Fibroblast of skin of scalp (primary cell): ENCODE measurements at regions not wholly inside any gene's neighbourhood (a gene's known extent, or its start where the extent isn't known, plus 50 kb on each side); places are given as distances from the start of the nearest gene placed in this dataset.
"Not testable (repeated sequence)": the region's sequence is repeated elsewhere in the genome, so short reads cannot be mapped to it uniquely, and the experiment has no call there.

Source experiments
- DNase-seq: peaks from one replicate; pipeline ENCODE4 v3.0.0-alpha.2; 2013

DNA sequence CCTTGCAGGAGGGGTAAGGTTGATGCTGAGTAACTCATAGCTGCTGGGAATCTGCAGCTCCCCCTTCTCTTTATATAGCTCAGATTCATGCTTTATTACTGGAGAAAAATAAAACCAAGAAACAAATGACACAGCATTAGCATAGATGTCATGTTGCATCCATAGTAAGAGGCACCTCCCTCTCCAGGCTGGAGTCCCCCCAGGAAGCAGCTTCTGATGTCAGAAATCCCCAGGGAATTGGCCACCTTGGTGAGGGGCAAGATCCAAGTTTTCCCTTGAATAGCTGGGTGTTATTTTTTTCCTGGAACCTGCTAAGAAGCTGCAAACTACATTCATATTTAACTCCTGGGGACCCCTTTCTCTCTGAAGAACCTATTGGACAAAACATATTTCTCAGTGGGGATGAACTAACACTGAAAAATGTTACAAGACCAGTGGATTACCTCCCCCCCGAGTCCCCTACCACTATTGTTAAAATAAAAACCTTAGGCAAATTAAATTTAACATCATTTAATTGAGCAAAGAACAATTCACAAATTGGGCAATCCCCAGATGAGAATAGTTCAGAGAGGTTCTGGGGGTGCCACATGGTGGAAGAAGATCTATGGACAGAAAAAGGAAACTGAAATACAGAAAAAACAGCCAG, 163.7 kb upstream of the NAMPT start:
- DNase-seq: no peak

DNA sequence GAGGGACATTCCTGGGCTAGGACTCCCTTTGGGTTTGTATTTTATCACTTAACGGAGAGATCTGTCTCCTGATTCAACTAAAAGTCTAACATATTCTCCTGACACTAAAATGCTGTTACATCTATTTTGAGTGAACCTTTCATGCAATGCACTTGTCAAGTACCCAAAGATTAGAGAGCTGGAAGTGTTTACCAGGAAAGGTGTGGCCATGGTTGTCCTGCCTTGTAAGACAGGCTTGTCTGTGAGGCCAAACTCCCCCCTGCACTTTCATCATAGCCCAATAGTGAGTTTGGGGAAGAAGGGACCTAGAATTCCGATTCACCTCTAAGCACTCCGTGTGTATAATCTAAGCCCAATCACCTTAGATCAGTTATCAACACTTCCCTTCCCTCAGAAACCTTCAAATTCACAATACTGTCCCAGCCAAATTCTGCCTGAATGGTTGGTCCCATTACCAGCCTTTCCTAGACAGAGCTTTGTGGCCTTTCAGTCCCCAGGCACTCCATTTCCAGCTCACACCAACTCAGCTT, 162.6 kb upstream of the NAMPT start:
- DNase-seq: no peak

DNA sequence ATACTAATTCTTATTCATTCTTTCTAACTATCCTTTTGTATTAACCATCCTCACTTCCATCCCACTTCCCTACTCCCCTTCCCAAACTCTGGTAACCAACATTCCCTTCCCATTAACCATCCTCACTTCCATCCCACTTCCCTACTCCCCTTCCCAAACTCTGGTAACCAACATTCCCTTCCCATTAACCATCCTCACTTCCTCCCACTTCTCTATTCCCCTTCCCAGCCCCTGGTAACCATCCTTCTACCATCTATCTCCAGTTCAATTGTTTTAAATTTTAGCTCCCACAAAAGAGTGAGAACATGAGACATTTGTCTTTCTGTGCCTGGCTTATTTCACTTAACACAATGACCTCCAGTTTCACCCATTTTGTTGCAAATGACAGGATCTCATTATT, 160.6 kb upstream of the NAMPT start:
- not testable (repeated sequence) for DNase-seq

DNA sequence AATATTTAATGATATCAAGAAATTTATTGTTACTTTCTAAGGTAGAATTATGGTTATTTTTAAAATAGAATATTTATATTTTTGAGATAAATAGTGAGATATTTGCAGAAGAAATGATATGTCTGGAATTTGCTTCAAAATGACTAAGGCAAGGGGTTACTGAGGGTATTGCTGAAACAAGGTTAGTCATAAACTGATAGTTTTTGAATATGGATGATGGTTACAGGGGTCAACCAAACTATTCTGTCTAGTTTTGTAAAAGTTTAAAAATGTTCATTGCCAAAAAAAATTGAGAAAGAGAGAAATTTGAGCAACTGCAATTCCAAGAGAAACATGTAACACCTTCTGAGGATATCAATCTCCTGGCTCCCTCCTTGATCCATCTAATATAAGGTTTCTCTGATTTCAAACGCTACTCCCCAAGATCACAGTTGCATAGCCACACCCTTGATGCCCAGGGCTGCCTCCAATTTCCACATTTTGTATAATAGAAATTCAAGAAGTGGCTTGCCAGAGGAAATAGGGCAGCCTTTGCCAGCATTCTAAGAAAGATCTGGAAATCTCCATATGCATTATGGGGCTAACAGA, 159.4 kb upstream of the NAMPT start:
- DNase-seq: no peak

DNA sequence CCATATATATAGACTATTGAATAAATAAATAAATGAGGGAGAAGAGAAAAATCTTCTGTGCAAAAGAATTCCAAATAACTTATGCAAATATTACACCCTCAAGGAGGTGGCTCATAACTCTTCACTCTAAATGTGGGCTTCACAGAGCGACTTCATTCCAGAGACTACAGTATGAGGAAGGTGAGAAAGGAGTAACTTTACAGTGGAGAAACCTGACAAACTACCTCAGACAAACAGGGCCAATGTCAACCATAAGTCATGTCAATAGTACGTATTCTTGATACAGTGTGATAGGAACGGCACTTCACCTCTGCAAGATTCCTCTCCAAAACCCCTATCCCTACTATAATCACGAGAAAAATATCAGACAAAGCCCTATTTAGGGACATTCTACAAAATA, 158.4 kb upstream of the NAMPT start:
- DNase-seq: no peak

DNA sequence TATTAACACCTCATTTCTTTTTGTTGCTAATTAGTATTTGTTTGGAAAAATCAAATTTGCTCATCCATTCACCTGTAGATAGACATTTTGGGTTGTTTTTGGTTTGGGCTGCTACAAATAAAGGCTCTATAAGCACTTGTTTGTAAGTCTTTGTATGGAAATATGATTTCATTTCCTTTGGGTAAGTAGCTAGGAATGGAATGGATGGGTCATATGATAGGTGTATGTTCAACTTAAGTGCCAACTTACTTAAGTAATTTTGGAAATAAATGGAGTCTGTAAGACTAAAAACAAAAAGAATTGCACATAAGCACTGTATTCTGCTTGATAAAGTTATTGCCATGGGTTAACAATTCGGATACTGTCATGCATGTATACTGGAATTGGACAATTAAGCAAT, 157.7 kb upstream of the NAMPT start:
- no peak for DNase-seq

DNA sequence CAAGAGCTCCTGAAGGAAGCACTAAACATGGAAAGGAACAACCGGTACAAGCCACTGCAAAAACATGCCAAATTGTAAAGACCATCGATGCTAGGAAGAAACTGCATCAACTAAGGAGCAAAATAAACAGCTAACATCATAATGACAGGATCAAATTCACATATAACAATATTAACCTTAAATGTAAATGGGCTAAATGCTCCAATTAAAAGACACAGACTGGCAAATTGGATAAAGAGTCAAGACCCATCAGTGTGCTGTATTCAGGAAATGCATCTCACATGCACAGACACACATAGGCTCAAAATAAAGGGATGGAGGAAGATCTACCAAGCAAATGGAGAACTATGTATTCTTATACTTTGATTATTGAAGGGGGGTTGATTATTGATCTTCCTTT, 156.6 kb upstream of the NAMPT start:
- DNase-seq: not testable (repeated sequence)

DNA sequence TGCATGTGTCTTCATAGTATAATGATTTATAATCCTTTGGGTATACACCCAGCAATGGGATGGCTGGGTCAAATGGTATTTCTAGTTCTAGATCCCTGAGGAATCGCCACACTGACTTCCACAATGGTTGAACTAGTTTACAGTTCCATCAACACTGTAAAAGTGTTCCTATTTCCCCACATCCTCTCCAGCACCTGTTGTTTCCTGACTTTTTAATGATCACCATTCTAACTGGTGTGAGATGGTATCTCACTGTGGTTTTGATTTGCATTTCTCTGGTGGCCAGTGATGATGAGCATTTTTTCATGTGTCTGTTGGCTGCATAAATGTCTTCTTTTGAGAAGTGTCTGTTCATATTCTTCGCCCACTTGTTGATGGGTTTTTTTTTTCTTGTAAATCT, 152.2 kb upstream of the NAMPT start:
- not testable (repeated sequence) for DNase-seq

DNA sequence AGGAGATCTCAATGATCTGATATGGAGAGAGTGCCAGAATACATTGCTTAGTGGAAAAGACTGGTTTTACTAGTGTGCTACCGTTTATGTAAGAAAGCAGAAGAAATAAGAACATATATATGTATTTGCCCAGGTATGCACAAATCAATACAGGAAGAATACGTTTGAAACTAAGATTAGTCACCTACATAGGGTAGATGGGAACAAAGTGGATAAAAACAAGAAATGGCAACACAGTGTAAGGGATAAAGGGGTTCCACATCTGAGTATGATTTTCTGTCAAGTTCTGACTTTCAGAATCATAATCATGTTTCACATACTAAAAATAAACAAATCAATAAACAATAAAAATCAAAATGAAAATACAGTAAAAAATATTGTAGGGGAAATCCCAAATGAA, 148.6 kb upstream of the NAMPT start:
- no peak for DNase-seq

DNA sequence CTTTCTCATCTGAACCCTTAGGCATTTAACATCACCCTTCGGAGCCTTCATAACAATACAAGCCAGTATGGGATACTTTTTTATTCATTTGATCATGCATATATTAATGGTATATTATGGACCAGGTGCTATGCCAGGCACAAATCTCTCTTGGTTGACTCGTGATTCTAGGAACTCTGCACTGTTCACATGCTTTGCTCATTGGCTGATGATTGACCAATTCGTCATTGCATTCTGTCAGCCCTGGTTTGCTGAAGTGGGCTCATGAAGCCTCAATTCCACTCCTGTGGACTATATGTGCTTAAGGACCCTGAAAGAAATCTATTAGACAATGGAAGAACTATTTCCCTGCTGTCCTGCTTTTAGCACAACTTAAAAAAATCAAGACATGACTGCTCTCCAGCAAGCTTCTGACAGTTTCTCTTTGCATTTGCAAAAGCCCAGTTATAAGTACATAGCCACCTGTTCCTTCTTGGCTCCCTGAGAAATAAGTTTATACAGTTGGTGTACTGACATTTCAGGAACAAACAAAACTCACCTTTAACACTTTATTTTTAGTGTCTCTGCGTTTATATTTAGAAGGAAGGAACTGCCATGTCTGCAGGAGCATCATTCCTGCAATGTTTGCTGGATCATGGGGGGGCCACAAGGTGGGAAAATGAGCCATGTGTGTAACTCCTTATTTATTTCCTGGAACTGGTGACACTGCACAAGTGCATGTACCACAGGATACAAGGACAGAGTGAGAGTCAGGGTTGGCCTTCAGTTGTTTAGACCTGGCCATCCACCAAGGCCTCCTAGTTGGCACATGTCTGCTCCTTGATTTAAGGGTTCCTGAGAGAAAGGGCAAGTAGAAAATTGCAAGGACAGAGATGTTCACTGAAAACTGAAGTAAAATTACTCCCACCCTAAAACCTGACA, 146.0 kb upstream of the NAMPT start:
- no peak for DNase-seq

DNA sequence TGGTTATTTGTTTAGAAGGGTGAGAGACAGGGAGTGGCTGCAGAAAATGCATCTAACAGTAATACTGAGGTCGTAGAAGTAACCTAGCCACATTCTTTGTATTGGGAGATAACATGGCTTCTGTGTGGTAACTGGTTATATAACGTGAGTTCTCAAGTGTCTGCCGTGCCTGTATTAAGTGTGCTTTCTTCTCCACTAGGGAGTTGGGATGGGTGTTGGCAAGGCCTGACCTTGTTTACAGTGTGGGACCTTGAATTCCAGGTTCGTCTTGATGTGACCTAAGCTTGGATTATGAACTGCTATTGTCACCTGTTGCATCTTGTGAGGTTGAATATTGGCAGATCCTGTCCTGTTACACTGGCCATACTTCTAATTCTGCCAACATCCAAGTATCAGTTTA, 145.3 kb upstream of the NAMPT start:
- DNase-seq: no peak

DNA sequence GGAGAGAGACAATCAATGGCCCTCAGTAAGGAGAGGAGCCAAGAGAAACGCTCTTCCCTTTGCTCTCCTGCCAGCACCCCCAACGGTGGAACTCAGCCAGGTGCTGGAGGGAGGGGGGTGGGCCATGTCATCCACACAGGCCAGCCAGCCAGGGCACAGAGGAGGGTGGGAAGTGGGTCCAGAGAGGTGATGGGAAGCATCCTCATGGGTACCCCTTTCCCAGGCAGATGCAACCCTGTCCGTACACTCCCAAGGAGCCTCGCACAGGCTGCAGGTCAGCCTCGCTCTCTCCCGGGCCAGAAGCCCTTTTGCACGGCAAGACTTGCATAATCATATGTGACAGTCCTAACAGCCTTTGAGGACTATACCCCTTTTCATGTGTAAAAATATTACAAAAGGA, 142.0 kb upstream of the NAMPT start:
- DNase-seq: no peak

DNA sequence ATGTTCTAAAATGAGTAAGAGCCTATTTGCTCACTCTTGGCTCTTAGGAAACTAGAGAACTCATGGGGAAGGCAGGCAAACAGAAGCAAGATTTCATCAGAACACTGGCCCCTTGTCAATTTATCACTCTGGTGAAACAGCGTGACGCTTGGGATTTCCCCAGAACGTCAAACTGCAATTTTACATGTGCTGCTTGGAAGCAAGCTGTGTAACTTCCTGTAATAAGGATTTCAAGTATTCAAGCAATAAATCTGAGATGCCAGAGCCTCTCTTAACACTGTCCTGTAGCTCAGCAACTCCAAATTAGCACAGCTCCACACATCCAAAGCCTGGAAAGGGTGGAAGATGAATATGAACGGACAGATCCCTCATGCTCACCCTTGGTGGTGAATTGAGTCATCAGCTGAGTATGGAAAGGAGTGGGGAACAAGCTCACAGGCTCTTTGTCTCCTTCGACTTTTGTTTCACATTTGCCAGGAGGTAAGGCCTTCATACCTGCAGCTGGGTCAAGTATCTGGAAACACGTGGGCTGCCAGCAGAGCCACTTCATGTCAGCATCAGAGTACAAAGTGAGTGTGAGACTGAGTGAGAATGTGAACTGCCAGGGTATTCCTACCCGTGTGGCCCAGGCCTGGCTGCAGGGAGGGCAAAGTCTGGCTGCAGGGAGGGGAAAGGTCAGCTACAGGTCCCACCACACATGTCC, 140.4 kb upstream of the NAMPT start:
- DNase-seq: peak; percentile 97

DNA sequence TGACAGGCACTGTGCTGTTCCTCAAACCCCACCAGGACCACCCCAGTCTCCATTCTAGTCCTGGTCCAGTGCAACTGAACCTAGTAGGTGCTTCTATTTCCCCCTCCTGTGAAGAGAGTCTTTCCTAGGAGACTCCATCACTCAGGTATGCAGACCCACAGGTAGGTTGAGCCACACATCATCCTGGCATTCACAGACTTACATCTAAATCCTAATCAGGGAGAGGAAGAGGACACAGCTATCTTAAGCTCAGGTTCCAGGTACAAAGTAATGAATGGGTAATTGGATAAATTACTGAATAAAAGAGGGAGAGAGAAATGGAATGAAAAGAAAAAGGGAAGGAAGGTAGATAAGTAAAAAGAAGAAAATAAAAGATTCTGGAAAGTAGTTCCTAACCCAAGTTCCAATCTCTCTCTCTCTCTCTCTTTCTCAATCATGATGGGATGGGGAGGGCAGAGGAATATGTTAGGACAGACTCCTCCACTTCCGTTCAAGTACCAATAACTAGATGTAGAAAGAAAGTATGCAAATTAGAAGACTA, 139.8 kb upstream of the NAMPT start:
- DNase-seq: no peak

DNA sequence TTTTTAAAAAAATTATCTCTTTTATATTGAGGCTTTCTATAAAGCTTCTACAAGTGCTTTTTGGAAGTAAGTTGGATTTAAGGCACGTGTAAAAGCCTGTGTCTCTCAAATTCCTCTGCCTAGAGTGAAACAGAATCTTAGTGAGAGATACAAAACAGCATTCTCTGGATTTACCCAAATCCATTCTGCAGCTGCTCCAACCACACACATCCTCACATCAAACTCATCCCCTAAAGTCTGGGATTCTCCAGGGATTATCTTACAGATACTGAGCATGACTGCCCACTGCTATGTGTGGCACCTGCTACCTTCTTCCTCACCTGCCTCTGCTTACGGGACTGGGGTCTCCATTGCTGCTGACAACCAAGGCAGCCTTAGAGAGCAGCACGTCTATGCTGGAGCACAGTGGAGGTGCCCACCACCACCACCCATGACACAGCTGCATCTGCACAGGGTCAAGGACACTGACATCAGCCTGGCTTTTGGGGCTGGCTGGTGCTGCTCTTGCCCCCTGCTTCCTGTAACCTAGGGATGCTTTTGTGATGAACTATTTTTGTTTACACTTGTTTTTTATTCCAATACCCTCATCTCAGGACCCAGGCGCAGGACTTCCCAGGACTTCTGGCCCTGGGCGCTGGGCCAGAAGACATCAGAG, 139.2 kb upstream of the NAMPT start:
- DNase-seq: no peak

DNA sequence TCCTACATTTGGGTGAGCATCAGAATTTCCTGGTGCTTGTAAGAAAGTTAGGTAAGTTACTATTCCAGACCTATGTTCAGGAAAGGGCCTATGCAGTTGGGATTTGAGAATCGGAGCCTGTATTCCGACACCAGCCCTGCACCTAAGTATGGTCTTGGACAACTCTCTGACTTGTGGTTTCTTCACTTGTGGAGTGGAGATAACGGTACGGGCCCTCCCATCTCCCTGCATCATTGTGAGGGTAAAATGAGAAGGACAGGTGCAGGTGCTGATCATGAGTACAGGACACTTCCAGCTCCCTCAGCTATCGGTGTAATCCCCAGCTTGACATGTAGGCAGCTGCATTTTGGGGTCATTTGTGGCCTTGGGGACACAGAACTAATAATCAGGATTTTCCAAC, 138.3 kb upstream of the NAMPT start:
- DNase-seq: no peak

DNA sequence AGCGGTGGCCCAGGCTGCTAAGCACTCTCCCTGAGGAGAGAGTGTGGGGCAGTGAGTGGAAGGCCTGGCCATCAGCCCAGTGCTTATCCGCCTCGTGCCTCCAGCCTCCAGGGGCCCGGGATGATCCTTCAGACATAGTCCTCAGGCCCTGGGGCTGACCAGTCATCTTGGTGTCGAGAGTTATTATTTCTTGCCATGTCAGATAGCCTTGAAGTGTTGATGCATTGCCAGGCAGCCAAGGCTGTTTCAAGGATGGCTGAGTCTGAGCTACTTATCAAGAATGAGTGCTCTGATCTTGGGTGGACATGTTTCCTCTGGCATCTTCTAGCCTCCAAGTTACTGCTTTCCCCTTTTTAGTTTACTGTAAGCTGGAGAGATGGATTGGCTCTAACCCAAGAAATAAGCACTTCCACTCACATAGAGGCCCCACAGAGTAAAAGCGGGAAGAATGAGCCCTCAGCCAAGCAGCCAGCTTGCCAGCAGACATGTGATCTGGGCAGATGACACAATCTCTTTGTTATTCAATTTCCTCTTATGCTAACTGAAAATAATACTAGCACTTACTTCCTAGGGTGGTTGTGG, 136.5 kb upstream of the NAMPT start:
- peak; percentile 93 for DNase-seq

DNA sequence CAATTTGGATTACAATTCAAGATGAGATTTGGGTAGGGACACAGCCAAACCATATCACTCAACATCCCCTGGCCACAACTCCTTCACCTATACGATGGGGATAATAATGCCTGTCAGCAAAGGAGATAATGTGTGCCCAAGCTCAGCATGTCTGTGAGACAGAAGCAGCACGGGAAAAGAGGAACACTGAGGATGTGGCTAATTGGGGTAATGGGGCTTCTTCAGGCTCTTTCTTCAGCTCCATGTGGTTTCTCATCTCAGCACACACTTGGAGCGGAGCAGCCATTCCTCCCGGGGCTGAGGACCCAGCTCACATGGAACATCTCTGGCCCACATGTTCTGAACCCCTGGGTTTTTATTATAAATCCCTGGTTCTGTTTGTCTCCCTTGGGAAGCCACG, 136.0 kb upstream of the NAMPT start:
- no peak for DNase-seq

DNA sequence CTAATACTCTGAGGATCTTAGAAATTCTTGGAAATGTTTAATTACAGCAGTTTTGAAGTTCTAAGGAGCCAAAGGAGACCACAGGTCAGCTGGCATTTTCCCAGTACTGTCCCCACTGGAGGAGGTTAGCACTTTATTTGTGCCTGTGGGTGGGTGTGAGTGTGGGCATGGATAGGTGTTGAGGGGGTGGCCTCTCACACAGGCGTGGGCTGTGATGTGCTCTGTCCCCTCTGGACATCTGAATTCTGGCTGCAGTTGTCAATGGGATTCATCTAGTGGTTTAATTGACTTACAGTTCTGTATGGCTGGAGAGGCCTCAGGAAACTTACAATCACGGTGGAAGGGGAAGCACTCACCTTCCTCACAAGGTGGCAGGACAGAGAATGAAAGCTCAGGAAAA, 135.4 kb upstream of the NAMPT start:
- DNase-seq: no peak

DNA sequence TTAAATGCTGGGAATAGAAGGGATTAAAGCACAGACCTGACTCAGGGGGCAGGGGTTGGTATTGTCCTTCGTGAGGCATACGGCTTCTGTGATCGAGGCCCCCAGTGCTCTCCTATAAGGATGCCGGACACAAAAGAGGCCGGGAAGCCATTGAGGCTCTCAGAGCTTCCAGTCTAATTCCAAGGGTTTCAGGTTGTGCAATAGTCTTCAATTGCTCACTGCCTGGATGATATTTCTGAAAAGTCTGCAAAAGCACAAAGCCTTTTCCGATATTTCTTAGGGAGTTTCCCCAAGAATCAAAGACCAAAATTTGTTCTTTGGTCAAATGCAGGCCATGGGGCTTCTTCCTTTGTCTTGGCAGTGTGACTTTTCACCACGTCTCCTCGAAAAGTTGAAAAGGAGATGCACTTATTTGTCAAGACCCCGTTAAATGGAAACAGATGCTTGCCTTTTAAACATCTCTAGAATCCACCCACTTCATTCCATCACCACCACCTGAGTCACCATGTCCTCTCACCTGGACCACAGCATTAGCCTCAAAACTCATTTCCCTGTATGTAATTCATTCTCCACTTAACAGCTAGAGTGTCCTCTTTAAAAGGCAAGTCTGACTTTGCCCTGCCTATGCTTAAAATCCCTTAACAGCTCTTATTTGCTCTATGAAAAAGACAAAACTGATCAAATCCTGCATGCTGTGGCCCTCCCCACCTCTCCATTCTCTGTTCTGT, 134.8 kb upstream of the NAMPT start:
- no peak for DNase-seq

DNA sequence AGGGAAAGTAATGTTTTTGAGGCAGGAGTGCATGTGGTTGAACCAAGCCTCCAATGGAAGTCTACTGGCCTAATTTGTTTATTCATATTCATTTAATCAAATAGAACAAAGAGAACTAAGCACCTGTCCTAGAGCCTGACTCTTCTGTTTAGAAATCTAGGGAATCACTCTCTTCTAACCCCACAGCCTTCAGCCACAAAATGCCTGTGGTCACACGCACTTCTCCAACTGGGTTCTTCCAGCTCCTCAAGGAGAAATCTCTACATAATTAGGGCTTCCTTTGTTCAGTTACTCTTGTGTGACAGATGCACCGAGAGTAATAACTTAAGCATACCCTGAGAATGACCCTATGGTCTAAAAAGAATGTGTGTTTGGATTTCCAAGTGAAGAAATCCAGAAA, 133.7 kb upstream of the NAMPT start:
- peak; percentile 11 for DNase-seq
